ENCODE measurements at regions not wholly inside any gene's neighbourhood (a gene's known extent, or its start where the extent isn't known, plus 50 kb on each side); places are given as distances from the start of the nearest gene placed in this dataset.

GRCh38 chr12:115323223-115323905 is 639.4 kb upstream of the TBX3 start:
- no peak for TF ChIP-seq CTCF (IDR thresholded peaks at IDR 0.05)
- TF ChIP-seq PHF8 (IDR thresholded peaks at IDR 0.05; ENCODE audit: borderline replicate concordance, low read depth), result no peak
- no peak for TF ChIP-seq POLR2A (IDR thresholded peaks at IDR 0.05; ENCODE audit: low read length)
- TF ChIP-seq, protein P1, sequence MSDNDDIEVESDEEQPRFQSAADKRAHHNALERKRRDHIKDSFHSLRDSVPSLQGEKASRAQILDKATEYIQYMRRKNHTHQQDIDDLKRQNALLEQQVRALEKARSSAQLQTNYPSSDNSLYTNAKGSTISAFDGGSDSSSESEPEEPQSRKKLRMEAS (IDR thresholded peaks at IDR 0.05), result no peak
- no peak for TF ChIP-seq EP300 (IDR thresholded peaks at IDR 0.05)
- TF ChIP-seq CBX2 (IDR thresholded peaks at IDR 0.05; ENCODE audit: borderline replicate concordance, low read depth), result no peak
- TF ChIP-seq, protein P2, sequence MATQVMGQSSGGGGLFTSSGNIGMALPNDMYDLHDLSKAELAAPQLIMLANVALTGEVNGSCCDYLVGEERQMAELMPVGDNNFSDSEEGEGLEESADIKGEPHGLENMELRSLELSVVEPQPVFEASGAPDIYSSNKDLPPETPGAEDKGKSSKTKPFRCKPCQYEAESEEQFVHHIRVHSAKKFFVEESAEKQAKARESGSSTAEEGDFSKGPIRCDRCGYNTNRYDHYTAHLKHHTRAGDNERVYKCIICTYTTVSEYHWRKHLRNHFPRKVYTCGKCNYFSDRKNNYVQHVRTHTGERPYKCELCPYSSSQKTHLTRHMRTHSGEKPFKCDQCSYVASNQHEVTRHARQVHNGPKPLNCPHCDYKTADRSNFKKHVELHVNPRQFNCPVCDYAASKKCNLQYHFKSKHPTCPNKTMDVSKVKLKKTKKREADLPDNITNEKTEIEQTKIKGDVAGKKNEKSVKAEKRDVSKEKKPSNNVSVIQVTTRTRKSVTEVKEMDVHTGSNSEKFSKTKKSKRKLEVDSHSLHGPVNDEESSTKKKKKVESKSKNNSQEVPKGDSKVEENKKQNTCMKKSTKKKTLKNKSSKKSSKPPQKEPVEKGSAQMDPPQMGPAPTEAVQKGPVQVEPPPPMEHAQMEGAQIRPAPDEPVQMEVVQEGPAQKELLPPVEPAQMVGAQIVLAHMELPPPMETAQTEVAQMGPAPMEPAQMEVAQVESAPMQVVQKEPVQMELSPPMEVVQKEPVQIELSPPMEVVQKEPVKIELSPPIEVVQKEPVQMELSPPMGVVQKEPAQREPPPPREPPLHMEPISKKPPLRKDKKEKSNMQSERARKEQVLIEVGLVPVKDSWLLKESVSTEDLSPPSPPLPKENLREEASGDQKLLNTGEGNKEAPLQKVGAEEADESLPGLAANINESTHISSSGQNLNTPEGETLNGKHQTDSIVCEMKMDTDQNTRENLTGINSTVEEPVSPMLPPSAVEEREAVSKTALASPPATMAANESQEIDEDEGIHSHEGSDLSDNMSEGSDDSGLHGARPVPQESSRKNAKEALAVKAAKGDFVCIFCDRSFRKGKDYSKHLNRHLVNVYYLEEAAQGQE (IDR thresholded peaks at IDR 0.05), result no peak
- TF ChIP-seq, protein P3, sequence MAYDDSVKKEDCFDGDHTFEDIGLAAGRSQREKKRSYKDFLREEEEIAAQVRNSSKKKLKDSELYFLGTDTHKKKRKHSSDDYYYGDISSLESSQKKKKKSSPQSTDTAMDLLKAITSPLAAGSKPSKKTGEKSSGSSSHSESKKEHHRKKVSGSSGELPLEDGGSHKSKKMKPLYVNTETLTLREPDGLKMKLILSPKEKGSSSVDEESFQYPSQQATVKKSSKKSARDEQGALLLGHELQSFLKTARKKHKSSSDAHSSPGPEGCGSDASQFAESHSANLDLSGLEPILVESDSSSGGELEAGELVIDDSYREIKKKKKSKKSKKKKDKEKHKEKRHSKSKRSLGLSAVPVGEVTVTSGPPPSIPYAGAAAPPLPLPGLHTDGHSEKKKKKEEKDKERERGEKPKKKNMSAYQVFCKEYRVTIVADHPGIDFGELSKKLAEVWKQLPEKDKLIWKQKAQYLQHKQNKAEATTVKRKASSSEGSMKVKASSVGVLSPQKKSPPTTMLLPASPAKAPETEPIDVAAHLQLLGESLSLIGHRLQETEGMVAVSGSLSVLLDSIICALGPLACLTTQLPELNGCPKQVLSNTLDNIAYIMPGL (CRISPR knock-in tag; IDR thresholded peaks at IDR 0.05; ENCODE audit: borderline replicate concordance), result no peak
- TF ChIP-seq SMC3 (IDR thresholded peaks at IDR 0.05), result no peak

All from A549 (cell line).